B cell (primary cell): ENCODE measurements at regions not wholly inside any gene's neighbourhood (a gene's known extent, or its start where the extent isn't known, plus 50 kb on each side); places are given as distances from the start of the nearest gene placed in this dataset.

Experiments
- ATAC-seq: fragments of 200-7000 bp; cut with Tn5 transposase; one replicate; pipeline ENCODE4 v1.10.0; 2021; ENCODE audit warnings: low read depth, mild to moderate bottlenecking, moderate number of reproducible peaks, moderate library complexity
- CTCF ChIA-PET: fragments of 350-600 bp; sonication (Branson Sonifier 250); formaldehyde crosslinking; loops from one replicate; lab custom pipeline; 2021; ENCODE audit warnings: antibody characterized with exemption, inconsistent platforms; lab: Charles Lee
- POLR2A ChIA-PET: fragments of 350-600 bp; sonication (Branson Sonifier 250); formaldehyde crosslinking; loops from one replicate; lab custom pipeline; 2021; ENCODE audit warnings: antibody characterized with exemption; lab: Charles Lee
- DNase-seq: peaks from one replicate; pipeline ENCODE4 v3.0.0; 2013
- H2AFZ ChIP-seq: 2 replicates; pipeline ENCODE4 v1.6.1; 2012; ENCODE audit warnings: mild to moderate bottlenecking, low read depth, low read length; ENCODE audit not compliant: insufficient read depth, poor library complexity, severe bottlenecking
- H3K27ac ChIP-seq, 2 donors: 1 replicate in 1 of 2; 2 replicates in 1 of 2; pipeline ENCODE4 v1.5.1; 2012 to 2013; ENCODE audit warnings: low read length in 2 of 2, mild to moderate bottlenecking in 2 of 2, moderate library complexity in 1 of 2
- H3K27me3 ChIP-seq, 4 experiments: fragments of 200-600 bp in 1 of 4; sonication (generic) in 1 of 4; replicated peaks in 1 of 4; 1 replicate in 2 of 4; 2 replicates in 2 of 4; pipeline versions ENCODE4 v1.6.1 to v1.7.0; 2013 to 2016; ENCODE audit warnings: low read length in 3 of 4, mild to moderate bottlenecking in 2 of 4, mixed read lengths in 1 of 4, moderate library complexity in 1 of 4; ENCODE audit not compliant: insufficient read depth in 4 of 4, control insufficient read depth in 3 of 4; ENCODE audit errors: control extremely low read depth in 1 of 4
- H3K36me3 ChIP-seq, 2 experiments: replicated peaks in 1 of 2; 1 replicate in 1 of 2; 2 replicates in 1 of 2; pipeline versions ENCODE4 v1.6.1 to v1.7.1; 2013; ENCODE audit warnings: low read length in 1 of 2; ENCODE audit not compliant: insufficient read depth in 2 of 2, control insufficient read depth in 1 of 2; ENCODE audit errors: control extremely low read depth in 1 of 2, extremely low read depth in 1 of 2
- H3K4me1 ChIP-seq, 2 donors: fragments of 200-600 bp in 1 of 2; sonication (generic) in 1 of 2; 1 replicate in 1 of 2; 2 replicates in 1 of 2; pipeline versions ENCODE4 v1.5.1 to v1.6.1; 2013 to 2017; ENCODE audit warnings: low read length in 2 of 2; ENCODE audit not compliant: control insufficient read depth in 2 of 2, insufficient read depth in 2 of 2
- H3K4me2 ChIP-seq: replicated peaks from 2 replicates; pipeline ENCODE3; 2012; ENCODE audit warnings: mild to moderate bottlenecking, low read depth, low read length; ENCODE audit not compliant: poor library complexity, severe bottlenecking
- H3K4me3 ChIP-seq, 5 experiments: fragments of 200-600 bp in 1 of 5; sonication (generic) in 1 of 5; 1 replicate in 3 of 5; 2 replicates in 2 of 5; pipeline versions ENCODE4 v1.5.1 to v1.7.0; 2011 to 2016; ENCODE audit warnings: low read length in 4 of 5, mild to moderate bottlenecking in 4 of 5, low read depth in 2 of 5, control low read depth in 1 of 5, moderate library complexity in 1 of 5; ENCODE audit not compliant: insufficient read depth in 1 of 5; ENCODE audit errors: control extremely low read depth in 1 of 5, extremely low read depth in 1 of 5
- H3K79me2 ChIP-seq: fragments of 200-600 bp; sonication (generic); one replicate; pipeline ENCODE4 v1.6.0; 2016; ENCODE audit warnings: low read length; ENCODE audit not compliant: control insufficient read depth, insufficient read depth
- H3K9ac ChIP-seq: fragments of 200-600 bp; sonication (generic); 2 replicates; pipeline ENCODE4 v1.6.1; 2017; ENCODE audit warnings: mild to moderate bottlenecking, low read length, moderate library complexity
- H3K9me3 ChIP-seq, 3 donors: one replicate each; pipeline versions ENCODE4 v1.6.1 to v1.7.1; 2013; ENCODE audit warnings: low read length in 2 of 3; ENCODE audit not compliant: control insufficient read depth in 2 of 3, insufficient read depth in 1 of 3; ENCODE audit errors: control extremely low read depth in 1 of 3
- H4K20me1 ChIP-seq: 2 replicates; pipeline ENCODE4 v1.6.0; 2012; ENCODE audit warnings: mild to moderate bottlenecking, low read length; ENCODE audit not compliant: insufficient read depth, control insufficient read depth, poor library complexity, severe bottlenecking
- H3K27ac Mint-ChIP-seq: one replicate; pipeline ENCODE4 v1.8.0; 2021; ENCODE audit warnings: mixed read lengths
- H3K27me3 Mint-ChIP-seq: one replicate; pipeline ENCODE4 v1.8.0; 2021; ENCODE audit warnings: mixed read lengths
- H3K4me1 Mint-ChIP-seq: one replicate; pipeline ENCODE4 v1.8.0; 2021; ENCODE audit warnings: mixed read lengths
- H3K4me3 Mint-ChIP-seq: one replicate; pipeline ENCODE4 v1.8.0; 2021; ENCODE audit warnings: mixed read lengths
- H3K9me3 Mint-ChIP-seq: one replicate; pipeline ENCODE4 v1.8.0; 2022; ENCODE audit warnings: mixed read lengths; ENCODE audit not compliant: insufficient read depth
- EZH2 ChIP-seq: IDR thresholded peaks from 2 replicates; pipeline ENCODE4 v1.6.1; 2012; ENCODE audit warnings: borderline replicate concordance, low read depth, mild to moderate bottlenecking, moderate library complexity, low read length; ENCODE audit not compliant: insufficient read depth, poor library complexity, severe bottlenecking
- WGBS: methylation state at CpG from one replicate; pipeline ENCODE4 v1.1.5; 2013; ENCODE audit warnings: missing lambda C conversion rate; ENCODE audit not compliant: insufficient coverage; 5-methylcytosine and 5-hydroxymethylcytosine counted together
- intact Hi-C: fragments of 100-400 bp; cut with micrococcal nuclease; formaldehyde crosslinking; loops from one replicate; pipeline ENCODE4 v1.10.0; 2022
- TF ChIP-seq, protein P1 (sequence below): fragments of 200-600 bp; IDR thresholded peaks from one replicate; pipeline ENCODE4 v1.8.0; 2022; ENCODE audit warnings: antibody characterized with exemption, mild to moderate bottlenecking

GRCh38 chr3:104849070-104849469 is 517.6 kb upstream of the ALCAM start:
- ATAC-seq (no peak), DNase-seq (no peak)
- POLR2A ChIA-PET = no interaction called here
- WGBS = no CpG with 5 or more reads among the region's 2 CpGs
- H4K20me1 ChIP-seq = no peaks in the 10 kb centered on the region
- H3K27ac Mint-ChIP-seq = no peak overlapping the region
- no peak overlapping the region for H3K4me3 Mint-ChIP-seq
- no peaks in the 10 kb centered on the region for H3K36me3 ChIP-seq
- peaks cover 0 to 7% (median 0%) of the 10 kb centered on the region in 3 donors for H3K9me3 ChIP-seq
- no peak overlapping the region for H3K4me3 ChIP-seq
- intact Hi-C loops = no loop called here
- no peak for TF ChIP-seq EZH2
- TF ChIP-seq, protein P1, sequence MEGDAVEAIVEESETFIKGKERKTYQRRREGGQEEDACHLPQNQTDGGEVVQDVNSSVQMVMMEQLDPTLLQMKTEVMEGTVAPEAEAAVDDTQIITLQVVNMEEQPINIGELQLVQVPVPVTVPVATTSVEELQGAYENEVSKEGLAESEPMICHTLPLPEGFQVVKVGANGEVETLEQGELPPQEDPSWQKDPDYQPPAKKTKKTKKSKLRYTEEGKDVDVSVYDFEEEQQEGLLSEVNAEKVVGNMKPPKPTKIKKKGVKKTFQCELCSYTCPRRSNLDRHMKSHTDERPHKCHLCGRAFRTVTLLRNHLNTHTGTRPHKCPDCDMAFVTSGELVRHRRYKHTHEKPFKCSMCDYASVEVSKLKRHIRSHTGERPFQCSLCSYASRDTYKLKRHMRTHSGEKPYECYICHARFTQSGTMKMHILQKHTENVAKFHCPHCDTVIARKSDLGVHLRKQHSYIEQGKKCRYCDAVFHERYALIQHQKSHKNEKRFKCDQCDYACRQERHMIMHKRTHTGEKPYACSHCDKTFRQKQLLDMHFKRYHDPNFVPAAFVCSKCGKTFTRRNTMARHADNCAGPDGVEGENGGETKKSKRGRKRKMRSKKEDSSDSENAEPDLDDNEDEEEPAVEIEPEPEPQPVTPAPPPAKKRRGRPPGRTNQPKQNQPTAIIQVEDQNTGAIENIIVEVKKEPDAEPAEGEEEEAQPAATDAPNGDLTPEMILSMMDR = no peak
- H3K4me1 Mint-ChIP-seq = no peaks in the 10 kb centered on the region
- no peaks in the 10 kb centered on the region for H3K4me1 ChIP-seq
- no peak overlapping the region for H3K4me2 ChIP-seq
- no peak overlapping the region for H2AFZ ChIP-seq
- no peak overlapping the region for H3K27ac ChIP-seq
- no peaks in the 10 kb centered on the region for H3K79me2 ChIP-seq
- H3K27me3 Mint-ChIP-seq = peaks cover 3% of the 10 kb centered on the region
- CTCF ChIA-PET = no interaction called here
- H3K9ac ChIP-seq = no peak overlapping the region
- H3K27me3 ChIP-seq = no peaks in the 10 kb centered on the region
- no peaks in the 10 kb centered on the region for H3K9me3 Mint-ChIP-seq

- no peaks in the 10 kb centered on the region for H3K27me3 ChIP-seq
- no CpG with 5 or more reads among the region's 2 CpGs for WGBS
- no peak for DNase-seq
- no peaks in the 10 kb centered on the region for H3K36me3 ChIP-seq
- H3K9ac ChIP-seq = no peak overlapping the region
- intact Hi-C loops = no loop called here
- no peak overlapping the region for H2AFZ ChIP-seq
- ATAC-seq = no peak
- no peaks in the 10 kb centered on the region for H3K9me3 ChIP-seq
- no peak overlapping the region for H3K4me3 Mint-ChIP-seq
- no peak overlapping the region for H3K27ac ChIP-seq
- H3K4me3 ChIP-seq = no peak overlapping the region
- ChIA-PET CTCF (no interaction called here), POLR2A (interaction anchor here (0.7 kb wide), 1 partner anchor 673 kb away, joined by 11 read pairs; no protein-coding TSS in a partner anchor)
- H3K27me3 Mint-ChIP-seq = peaks cover 3% of the 10 kb centered on the region
- no peak overlapping the region for H3K4me2 ChIP-seq
- H3K27ac Mint-ChIP-seq = no peak overlapping the region
- H3K4me1 ChIP-seq = no peaks in the 10 kb centered on the region
- no peaks in the 10 kb centered on the region for H4K20me1 ChIP-seq
- no peaks in the 10 kb centered on the region for H3K79me2 ChIP-seq
- no peaks in the 10 kb centered on the region for H3K4me1 Mint-ChIP-seq
- TF ChIP-seq, protein P1 = no peak
- TF ChIP-seq EZH2 = no peak
- H3K9me3 Mint-ChIP-seq = no peaks in the 10 kb centered on the region
Measured at GRCh38 chr3:104854468-104854867, 512.2 kb upstream of the ALCAM start.
